Breast epithelium (tissue), 4 donors: ENCODE measurements at regions not wholly inside any gene's neighbourhood (a gene's known extent, or its start where the extent isn't known, plus 50 kb on each side); places are given as distances from the start of the nearest gene placed in this dataset.
A peak's percentile ranks its signal among the peaks of the same experiment; 100 is the strongest.

Experiments
- DNase-seq, 2 donors: peaks; one replicate each; pipeline ENCODE4 v3.0.0-alpha.2; 2019; ENCODE audit warnings: low spot score in 2 of 2
- H3K27ac ChIP-seq, 2 donors: fragments of 200-600 bp; sonication (generic) in 1 of 2; one replicate each; pipeline ENCODE4 v1.5.1; 2016 to 2019; ENCODE audit warnings: mild to moderate bottlenecking in 1 of 2
- H3K27me3 ChIP-seq, 2 donors: fragments of 200-600 bp; sonication (generic) in 1 of 2; one replicate each; pipeline versions ENCODE4 v1.5.1 to v1.6.0; 2017 to 2019; ENCODE audit warnings: control low read depth in 1 of 2, mild to moderate bottlenecking in 1 of 2
- H3K36me3 ChIP-seq: fragments of 200-600 bp; one replicate; pipeline ENCODE4 v1.5.1; 2019
- H3K4me1 ChIP-seq, 2 donors: fragments of 200-600 bp; sonication (generic); one replicate each; pipeline ENCODE4 v1.5.1; 2016 to 2019; ENCODE audit warnings: control low read depth in 1 of 2
- H3K4me3 ChIP-seq, 3 donors: fragments of 200-600 bp; sonication (generic); 1 replicate in 2 of 3; 2 replicates in 1 of 3; pipeline ENCODE4 v1.5.1; 2016 to 2019; ENCODE audit warnings: mild to moderate bottlenecking in 3 of 3, moderate library complexity in 2 of 3
- H3K9me3 ChIP-seq, 2 donors: fragments of 200-600 bp; sonication (generic) in 1 of 2; one replicate each; pipeline ENCODE4 v1.5.1; 2016 to 2019; ENCODE audit warnings: control low read depth in 1 of 2
- POLR2A ChIP-seq: fragments of 450-650 bp; IDR thresholded peaks from one replicate; pipeline ENCODE4 v1.6.1; 2016; ENCODE audit warnings: antibody characterized with exemption, mild to moderate bottlenecking, moderate library complexity
- POLR2AphosphoS5 ChIP-seq, 3 donors: sonication (generic); formaldehyde crosslinking; IDR thresholded peaks; one replicate each; pipeline ENCODE4 v1.6.1; 2017; ENCODE audit warnings: antibody characterized with exemption in 3 of 3
- intact Hi-C: fragments of 100-400 bp; cut with DNase I; formaldehyde crosslinking; loops from one replicate; pipeline ENCODE4 v1.15.1; 2023; ENCODE audit warnings: low total_unique reads
- TF ChIP-seq, protein P1 (sequence below), 3 donors: fragments of 450-650 bp; IDR thresholded peaks; one replicate each; pipeline ENCODE4 v1.5.1; 2016 to 2017; ENCODE audit warnings: antibody characterized with exemption in 3 of 3, mild to moderate bottlenecking in 3 of 3, moderate library complexity in 3 of 3

DNA sequence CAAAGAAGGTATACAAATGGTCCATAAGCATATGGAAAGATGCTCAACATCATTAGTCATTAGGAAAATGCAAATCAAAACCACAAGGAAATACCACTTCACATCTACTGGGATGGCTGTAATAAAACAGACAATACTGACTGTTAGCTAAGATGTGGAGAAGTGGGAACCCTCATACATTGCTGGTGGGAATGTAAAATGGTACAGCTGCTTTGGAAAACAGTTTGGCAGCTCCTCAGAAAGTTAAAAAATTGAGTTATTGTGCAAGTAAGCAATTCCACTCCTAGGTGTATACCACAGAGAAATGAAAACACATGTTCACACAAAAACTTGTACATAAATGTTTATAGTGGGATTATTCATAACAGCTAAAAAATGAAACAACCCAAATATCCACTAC is 173.0 kb upstream of the JAG1 start:
- Histone ChIP-seq H3K27ac (no peak overlapping the region), H3K27me3 (no peaks in the 10 kb centered on the region), H3K9me3 (peaks cover 2 to 9% of the 10 kb centered on the region in 2 donors), H3K36me3 (no peaks in the 10 kb centered on the region), H3K4me1 (no peaks in the 10 kb centered on the region), H3K4me3 (no peak overlapping the region)
- DNase-seq = no peak
- TF ChIP-seq, protein P1, sequence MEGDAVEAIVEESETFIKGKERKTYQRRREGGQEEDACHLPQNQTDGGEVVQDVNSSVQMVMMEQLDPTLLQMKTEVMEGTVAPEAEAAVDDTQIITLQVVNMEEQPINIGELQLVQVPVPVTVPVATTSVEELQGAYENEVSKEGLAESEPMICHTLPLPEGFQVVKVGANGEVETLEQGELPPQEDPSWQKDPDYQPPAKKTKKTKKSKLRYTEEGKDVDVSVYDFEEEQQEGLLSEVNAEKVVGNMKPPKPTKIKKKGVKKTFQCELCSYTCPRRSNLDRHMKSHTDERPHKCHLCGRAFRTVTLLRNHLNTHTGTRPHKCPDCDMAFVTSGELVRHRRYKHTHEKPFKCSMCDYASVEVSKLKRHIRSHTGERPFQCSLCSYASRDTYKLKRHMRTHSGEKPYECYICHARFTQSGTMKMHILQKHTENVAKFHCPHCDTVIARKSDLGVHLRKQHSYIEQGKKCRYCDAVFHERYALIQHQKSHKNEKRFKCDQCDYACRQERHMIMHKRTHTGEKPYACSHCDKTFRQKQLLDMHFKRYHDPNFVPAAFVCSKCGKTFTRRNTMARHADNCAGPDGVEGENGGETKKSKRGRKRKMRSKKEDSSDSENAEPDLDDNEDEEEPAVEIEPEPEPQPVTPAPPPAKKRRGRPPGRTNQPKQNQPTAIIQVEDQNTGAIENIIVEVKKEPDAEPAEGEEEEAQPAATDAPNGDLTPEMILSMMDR (IDR thresholded peaks at IDR 0.05) = no peak
- TF ChIP-seq POLR2AphosphoS5 (IDR thresholded peaks at IDR 0.05) = no peak
- TF ChIP-seq POLR2A = no peak
- intact Hi-C loops = no loop called here

DNA sequence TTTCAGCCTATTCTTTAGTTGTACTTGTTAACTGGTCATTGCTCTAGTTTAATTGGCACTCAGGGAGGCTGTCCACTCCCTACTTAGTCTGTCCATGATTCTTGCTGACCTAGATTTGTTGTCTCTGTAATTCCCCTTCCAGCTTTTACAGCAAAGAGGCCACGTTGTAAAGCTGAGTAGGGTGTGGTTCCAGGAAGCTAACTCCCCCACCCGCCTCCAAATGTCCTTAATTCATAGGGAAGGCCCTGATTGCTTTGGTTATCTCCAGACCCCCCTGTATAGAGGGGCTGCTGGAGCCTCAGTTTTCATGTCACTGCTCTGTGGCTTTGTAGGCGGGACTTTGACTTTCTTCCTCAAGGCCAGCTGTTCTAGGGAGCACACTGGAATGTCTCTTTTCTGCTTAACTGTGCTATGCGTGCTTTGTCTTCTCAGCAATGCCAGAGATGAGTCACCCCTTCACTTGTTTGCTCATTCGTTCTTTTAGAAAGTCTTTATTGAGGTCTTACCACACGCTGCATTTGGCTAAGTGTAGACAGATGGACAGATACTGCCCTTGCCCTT is 175.1 kb upstream of the JAG1 start:
- Histone ChIP-seq H3K27me3 (no peaks in the 10 kb centered on the region), H3K4me1 (no peaks in the 10 kb centered on the region), H3K36me3 (no peaks in the 10 kb centered on the region), H3K4me3 (no peak overlapping the region), H3K9me3 (no peaks in the 10 kb centered on the region), H3K27ac (peak overlapping the region in 1 of 2 donors; percentile 41)
- no peak for TF ChIP-seq POLR2AphosphoS5 (IDR thresholded peaks at IDR 0.05)
- TF ChIP-seq, protein P1 (IDR thresholded peaks at IDR 0.05) = no peak
- TF ChIP-seq POLR2A = no peak
- DNase-seq = no peak
- intact Hi-C loops = no loop called here

DNA sequence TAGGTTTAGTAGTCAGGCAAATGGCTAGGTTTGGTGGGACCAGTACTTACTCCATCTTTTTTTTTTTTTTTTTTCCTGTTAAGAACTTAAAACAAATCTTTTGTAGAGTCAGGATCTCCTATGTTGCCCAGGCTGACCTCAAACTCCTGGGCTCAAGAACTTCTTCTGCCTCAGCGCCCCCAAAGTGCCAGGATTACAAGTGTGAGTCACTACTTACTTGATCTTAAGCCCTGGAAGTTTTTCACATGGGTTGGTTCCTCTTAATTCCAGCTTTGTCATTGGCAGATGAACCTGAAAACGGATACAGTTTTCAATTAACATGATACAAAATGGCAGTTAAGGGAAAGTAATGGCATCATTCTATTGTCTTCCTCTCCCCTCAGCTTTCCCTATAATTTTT is 179.4 kb upstream of the JAG1 start:
- Histone ChIP-seq H3K27ac (no peak overlapping the region), H3K4me1 (no peaks in the 10 kb centered on the region), H3K9me3 (no peaks in the 10 kb centered on the region), H3K4me3 (no peak overlapping the region), H3K36me3 (no peaks in the 10 kb centered on the region), H3K27me3 (no peaks in the 10 kb centered on the region)
- intact Hi-C loops = no loop called here
- TF ChIP-seq POLR2A (no peak), POLR2AphosphoS5 (IDR thresholded peaks at IDR 0.05) (no peak)
- TF ChIP-seq, protein P1 (IDR thresholded peaks at IDR 0.05) = no peak
- DNase-seq = no peak

DNA sequence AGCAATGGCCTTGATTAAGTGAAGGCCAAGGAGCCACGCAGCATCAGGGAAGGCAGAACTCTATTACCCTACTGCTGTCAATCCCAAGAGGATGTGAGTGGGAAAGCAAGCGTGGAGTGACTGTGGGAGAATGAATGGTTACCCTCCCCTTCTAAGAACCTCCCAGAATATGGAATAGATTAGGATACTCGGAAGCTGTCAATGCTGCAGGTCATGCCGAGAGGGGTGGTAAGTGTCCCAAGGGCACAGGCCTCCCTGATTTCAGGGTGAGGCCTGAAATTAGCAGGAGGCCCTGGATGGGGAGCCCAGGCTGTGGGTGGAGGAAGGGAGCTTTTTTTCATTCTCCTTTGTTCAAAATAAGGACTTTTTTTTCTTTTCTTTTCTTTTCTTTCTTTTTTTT is 179.9 kb upstream of the JAG1 start:
- Histone ChIP-seq H3K36me3 (no peaks in the 10 kb centered on the region), H3K4me1 (no peaks in the 10 kb centered on the region), H3K9me3 (no peaks in the 10 kb centered on the region), H3K4me3 (no peak overlapping the region), H3K27ac (no peak overlapping the region), H3K27me3 (no peaks in the 10 kb centered on the region)
- intact Hi-C loops = no loop called here
- TF ChIP-seq, protein P1 (IDR thresholded peaks at IDR 0.05) = no peak
- no peak for TF ChIP-seq POLR2AphosphoS5 (IDR thresholded peaks at IDR 0.05)
- TF ChIP-seq POLR2A = no peak
- no peak for DNase-seq

DNA sequence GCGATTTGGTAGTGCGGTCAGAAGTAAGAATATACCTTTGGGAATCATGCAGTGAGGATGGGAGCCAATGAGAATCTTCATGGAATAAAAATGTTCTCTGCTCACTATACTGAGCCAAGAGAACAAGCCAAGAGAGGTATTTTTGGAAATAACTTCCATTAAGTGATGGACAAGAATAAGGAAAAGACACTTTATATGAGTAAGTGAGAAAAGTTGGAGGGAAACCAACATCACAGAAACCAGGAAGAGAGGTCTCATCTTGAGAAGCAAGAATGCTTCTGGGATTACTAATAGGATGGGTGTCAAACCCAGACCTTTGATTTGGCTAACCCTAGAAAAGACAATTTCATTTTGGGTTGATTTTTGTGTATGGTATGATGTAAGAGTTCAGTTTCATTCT is 181.2 kb upstream of the JAG1 start:
- H3K4me3 ChIP-seq = no peak overlapping the region
- H3K4me1 ChIP-seq = no peaks in the 10 kb centered on the region
- no peaks in the 10 kb centered on the region for H3K27me3 ChIP-seq
- H3K9me3 ChIP-seq = no peaks in the 10 kb centered on the region
- no peaks in the 10 kb centered on the region for H3K36me3 ChIP-seq
- no peak overlapping the region for H3K27ac ChIP-seq
- no peak for DNase-seq
- intact Hi-C loops = no loop called here
- no peak for TF ChIP-seq POLR2A
- TF ChIP-seq POLR2AphosphoS5 (IDR thresholded peaks at IDR 0.05) = no peak
- TF ChIP-seq, protein P1 (IDR thresholded peaks at IDR 0.05) = no peak
